ENCODE measurements at regions not wholly inside any gene's neighbourhood (a gene's known extent, or its start where the extent isn't known, plus 50 kb on each side); places are given as distances from the start of the nearest gene placed in this dataset.
"Not testable (repeated sequence)": the region's sequence is repeated elsewhere in the genome, so short reads cannot be mapped to it uniquely, and the experiment has no call there.

DNA sequence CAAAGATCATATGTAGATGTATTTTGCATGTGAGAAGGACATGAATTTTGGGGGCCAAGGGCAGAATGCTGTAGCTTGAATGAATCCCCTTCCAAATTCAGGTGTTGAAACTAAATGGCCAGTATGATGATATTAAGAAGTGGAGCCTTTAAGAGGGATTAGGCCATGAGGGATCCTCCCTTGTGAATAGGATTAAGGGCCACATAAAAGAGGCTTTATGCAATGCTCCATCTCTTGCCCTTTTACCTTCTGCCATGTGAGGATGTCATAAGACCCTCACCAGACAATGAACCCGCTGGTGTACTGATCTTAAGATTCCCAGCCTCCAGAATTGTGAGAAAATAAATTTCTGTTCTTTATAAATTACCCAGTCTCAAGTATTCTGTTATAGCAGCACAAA lies 206.1 kb downstream of the YTHDC2 start:
- DNase-seq, result no peak

DNA sequence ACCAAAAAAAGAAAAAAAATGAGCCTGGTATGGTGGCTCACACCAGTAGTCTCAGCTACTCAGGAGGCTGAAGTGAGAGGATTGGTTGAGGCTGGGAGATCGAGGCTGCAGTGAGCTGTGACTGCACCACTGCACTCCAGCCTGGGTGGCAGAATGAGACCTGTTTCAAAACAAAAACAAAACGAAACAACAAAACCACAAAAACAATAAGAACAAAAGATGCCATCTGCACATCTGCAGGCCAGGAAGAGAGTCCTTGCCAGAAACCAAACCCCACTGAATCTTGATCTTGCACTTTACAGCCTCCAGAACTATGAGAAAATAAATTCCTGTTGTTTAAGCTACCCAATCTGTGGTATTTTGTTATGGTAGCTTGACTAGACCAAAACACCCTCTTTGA lies 207.7 kb downstream of the YTHDC2 start:
- DNase-seq, result no peak

GRCh38 chr5:113723021-113723420 lies 209.5 kb downstream of the YTHDC2 start:
- no peak for DNase-seq

GRCh38 chr5:113735751-113736150 lies 222.3 kb downstream of the YTHDC2 start:
- DNase-seq, result no peak

- DNase-seq, result no peak
Observed at GRCh38 chr5:113742176-113742575, 228.7 kb downstream of the YTHDC2 start.

- DNase-seq, result no peak
Observed at GRCh38 chr5:113742639-113743038, 229.1 kb downstream of the YTHDC2 start.

- no peak for DNase-seq
Observed at GRCh38 chr5:113748403-113748802, 234.9 kb downstream of the YTHDC2 start.

GRCh38 chr5:113749334-113749733 lies 235.8 kb downstream of the YTHDC2 start:
- no peak for DNase-seq

DNA sequence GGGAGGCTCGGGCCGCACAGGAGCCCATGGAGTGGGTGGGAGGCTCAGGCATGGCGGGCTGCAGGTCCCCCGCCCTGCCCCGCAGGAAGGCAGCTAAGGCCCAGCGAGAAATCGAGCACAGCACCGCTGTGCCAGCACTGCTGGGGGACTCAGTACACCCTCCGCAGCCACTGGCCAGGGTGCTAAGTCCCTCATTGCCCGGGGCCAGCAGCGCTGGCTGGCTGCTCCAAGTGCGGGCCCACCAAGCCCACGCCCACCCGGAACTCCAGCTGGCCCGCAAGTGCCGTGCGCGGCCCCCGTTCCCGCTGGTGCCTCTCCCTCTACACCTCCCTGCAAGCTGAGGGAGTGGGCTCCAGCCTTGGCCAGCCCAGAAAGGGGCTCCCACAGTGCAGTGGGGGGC lies 239.7 kb downstream of the YTHDC2 start:
- DNase-seq, result not testable (repeated sequence)

DNA sequence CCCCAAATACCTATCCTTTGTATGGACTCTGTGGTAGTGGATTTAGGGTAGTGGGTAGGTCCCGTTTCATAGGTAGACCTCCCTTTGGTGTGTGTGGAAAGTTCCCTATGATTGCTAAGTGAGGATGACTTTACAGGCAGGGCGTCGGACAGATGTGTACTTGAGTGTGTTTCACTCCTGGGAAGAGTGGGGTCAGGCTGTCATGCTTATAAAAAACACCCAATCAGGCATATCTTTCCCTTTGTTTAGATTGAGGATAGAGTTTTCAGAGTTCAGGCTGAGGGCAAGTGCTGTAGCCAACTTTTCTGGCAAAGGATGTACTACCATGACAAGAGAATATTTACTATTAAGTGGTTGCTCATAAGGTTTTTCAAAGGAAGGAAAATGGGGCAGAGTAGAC lies 242.0 kb downstream of the YTHDC2 start:
- no peak for DNase-seq

DNA sequence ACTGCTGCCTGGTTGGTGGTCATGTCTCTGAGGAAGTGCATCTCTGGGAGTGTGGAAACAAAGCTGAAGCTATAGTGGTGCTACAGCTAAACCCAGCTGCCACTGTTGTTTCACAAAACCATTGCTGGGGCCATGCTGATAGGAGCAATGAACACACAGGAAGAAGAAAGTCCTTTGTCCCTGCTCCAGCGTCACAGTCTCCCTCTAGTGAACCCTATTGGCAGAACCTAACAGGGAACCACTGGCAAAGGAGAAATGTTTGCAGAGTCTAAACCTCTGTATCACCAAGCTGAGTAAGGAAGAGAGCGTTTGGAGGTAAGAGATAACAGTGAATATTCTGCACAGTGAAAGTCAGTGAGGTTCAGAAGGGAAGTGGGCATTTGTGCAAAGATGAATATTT lies 244.0 kb downstream of the YTHDC2 start:
- DNase-seq, result no peak

DNA sequence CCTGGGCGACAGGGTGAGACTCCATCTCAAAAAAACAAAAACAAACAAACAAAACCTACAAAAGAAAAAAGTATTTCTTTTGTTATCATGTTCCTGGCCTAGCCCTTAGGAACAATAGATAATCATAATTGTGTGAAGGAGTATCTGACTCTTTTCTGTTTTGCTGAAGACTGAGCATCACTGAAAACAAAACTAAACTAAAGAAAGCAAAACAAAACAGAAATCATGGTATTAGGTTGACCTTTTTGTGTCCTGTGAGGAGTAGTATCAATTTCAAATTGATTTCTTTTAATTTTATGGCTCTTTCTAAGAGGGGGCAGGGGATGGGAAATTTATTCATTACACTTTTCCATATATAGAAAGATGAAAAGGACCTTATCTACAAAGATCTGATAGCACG lies 246.0 kb downstream of the YTHDC2 start:
- DNase-seq, result no peak

DNA sequence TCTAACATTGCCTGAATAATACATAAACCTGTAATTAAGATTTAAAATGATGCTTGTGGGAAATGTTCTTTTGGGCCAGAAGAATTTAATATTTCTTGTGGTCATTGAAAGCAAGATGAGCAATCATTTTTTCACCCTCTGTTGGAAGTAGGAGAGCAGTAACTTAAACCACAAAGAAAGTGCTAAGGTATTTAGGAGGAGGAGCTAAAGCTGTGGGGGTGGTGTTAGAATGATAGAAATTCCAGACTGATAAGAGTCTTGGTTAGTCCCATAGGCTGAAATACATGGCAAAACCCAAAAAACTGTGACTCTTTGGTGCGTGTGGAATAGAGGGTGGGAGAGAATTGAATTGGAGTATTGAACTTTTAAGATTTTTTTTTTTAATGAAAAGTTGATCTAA lies 247.0 kb downstream of the YTHDC2 start:
- no peak for DNase-seq

- no peak for DNase-seq
Observed at GRCh38 chr5:113761594-113761993, 248.1 kb downstream of the YTHDC2 start.

- DNase-seq, result no peak
Observed at GRCh38 chr5:113764382-113764781, 250.9 kb downstream of the YTHDC2 start.

DNA sequence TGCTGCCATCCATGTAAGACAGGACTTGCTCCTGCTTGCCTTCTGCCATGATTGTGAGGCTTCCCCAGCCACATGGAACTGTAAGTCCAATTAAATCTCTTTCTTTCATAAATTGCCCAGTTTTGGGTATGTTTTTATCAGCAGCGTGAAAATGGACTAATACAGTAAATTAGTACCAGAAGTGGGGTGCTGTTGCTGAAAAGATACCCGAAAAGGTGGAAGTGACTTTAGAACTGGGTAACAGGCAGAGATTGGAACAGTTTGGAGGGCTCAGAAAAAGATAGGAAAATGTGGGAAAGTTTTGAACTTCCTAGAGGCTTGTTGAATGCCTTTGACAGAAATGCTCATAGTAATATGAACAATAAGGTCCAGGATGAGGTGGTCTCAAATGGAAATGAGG lies 253.3 kb downstream of the YTHDC2 start:
- not testable (repeated sequence) for DNase-seq

GRCh38 chr5:113770648-113771047 lies 257.2 kb downstream of the YTHDC2 start:
- no peak for DNase-seq

DNA sequence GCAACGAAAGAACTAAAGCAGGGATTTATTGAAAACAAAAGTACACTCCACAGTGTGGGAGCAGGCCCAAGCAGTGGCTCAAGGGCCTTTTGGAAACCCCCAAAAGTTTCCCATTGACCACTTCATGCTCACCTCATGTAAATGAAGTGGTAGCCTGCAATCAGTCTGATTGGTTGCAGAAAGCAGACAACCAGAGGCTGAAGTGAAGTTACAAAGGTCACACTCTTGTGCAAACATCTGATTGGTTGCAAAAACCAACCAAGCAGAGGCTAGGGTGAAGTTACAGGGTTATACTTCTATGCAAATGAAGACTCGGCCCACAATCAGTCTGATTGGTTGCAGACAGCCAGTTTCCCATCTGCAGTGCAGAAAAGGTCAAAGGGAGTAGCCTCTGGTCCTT lies 258.0 kb downstream of the YTHDC2 start:
- DNase-seq, result no peak

- DNase-seq, result no peak
Observed at GRCh38 chr5:113776168-113776567, 262.7 kb downstream of the YTHDC2 start.

DNA sequence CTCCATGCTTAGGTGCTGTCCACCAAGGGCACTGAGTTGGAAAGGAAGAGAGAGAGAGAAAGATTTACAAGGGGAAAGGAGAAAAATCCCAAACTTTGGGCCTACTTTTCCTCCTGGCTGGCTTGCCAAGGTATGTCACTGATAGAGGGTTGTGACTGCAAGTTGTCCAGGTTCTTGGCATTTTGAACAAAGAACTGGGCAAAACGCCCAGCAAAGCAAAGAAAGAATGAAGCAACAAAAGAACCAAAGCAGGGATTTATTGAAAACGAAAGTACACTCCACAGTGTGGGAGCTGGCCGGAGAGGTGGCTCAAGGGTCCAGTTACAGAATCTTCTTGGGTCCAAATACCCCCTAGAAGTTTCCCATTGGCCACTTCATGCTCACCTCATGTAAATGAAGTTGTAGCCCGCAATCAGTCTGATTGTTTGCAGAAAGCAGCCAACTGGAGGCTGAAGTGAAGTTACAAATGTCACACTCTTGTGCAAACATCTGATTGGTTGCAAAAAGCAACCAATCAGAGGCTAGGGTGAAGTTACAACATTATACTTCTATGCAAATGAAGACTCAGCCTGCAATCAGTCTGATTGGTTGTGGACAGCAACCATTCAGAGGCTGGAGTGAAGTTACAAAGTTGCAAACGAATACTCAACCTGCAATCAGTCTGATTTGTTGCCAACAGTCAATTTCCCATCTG lies 263.5 kb downstream of the YTHDC2 start:
- DNase-seq, result peak in 18 of 58 donors; percentile 2 to 64 (median 12)

GRCh38 chr5:113778147-113778546 lies 264.7 kb downstream of the YTHDC2 start:
- no peak for DNase-seq

DNA sequence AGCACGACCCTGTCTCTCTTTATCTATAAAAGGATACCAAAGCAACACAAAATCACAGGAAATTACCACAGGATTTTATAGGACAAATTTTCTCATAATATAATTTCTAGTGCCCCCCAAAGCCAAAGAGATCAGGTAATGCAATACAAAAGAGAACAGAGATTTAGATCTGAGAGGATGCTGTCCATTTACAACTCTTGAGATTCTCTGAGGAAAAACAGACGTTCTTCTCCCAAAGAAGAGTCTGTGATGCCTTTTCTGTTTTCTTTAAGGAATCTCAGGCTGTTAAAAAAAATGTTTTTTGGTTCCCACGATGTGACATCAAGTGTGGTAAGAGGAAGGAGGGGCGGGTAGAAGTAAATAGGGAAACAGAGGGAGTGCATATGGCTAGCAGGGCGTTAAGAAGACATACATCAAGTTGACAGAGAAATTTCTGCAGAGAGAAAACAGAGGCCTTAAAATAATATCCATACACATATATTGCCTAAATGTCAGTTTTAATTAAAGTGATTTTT lies 274.7 kb downstream of the YTHDC2 start:
- no peak for DNase-seq

- DNase-seq, result no peak
Observed at GRCh38 chr5:113789769-113790168, 276.3 kb downstream of the YTHDC2 start.

GRCh38 chr5:113792806-113793205 lies 279.3 kb downstream of the YTHDC2 start:
- no peak for DNase-seq

Data from anterior cingulate cortex (tissue), 58 donors.